Dendritic cell treated with granulocyte-macrophage colony-stimulating factor and Interleukin-4, amounts not matched to agents 40 ng/mL and 50 ng/mL, for 4 days (primary cell): ENCODE measurements at regions not wholly inside any gene's neighbourhood (a gene's known extent, or its start where the extent isn't known, plus 50 kb on each side); places are given as distances from the start of the nearest gene placed in this dataset.

ENCODE experiments used
- H3K27ac Mint-ChIP-seq: one replicate; pipeline ENCODE4 v1.8.0; 2022; ENCODE audit warnings: mild to moderate bottlenecking, mixed read lengths
- H3K27me3 Mint-ChIP-seq: one replicate; pipeline ENCODE4 v1.8.0; 2022; ENCODE audit warnings: mild to moderate bottlenecking, mixed read lengths
- H3K36me3 Mint-ChIP-seq: one replicate; pipeline ENCODE4 v1.8.0; 2022; ENCODE audit warnings: low read depth, mixed read lengths
- H3K4me1 Mint-ChIP-seq: one replicate; pipeline ENCODE4 v1.8.0; 2022; ENCODE audit warnings: low read depth, mixed read lengths
- H3K4me3 Mint-ChIP-seq: one replicate; pipeline ENCODE4 v1.8.0; 2022; ENCODE audit warnings: mild to moderate bottlenecking, moderate library complexity, mixed read lengths
- H3K9me3 Mint-ChIP-seq: one replicate; pipeline ENCODE4 v1.8.0; 2022; ENCODE audit warnings: mixed read lengths
- intact Hi-C: fragments of 100-400 bp; cut with micrococcal nuclease; formaldehyde crosslinking; loops from one replicate; pipeline ENCODE4 v1.15.0; 2022

DNA sequence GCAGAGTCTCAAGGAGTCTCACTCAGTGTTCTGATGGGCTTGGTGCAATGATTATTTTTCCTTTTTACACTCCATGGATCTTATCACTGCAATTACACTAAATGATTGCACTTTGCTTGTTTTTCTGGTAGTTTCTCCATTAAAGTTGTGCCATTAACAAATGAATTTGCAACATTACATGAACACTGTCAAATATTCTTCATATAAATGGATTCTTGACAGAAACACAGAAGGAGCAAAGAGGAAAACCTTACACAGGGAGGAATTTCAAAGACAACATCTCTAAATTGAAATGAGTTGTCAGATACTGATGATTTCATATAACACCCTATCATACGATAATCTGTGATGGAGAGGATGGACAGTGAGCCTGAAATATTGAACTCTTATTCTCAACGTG is 65.4 kb upstream of the CHST9 start:
- Mint-ChIP-seq H3K27ac (no peak overlapping the region), H3K4me1 (no peaks in the 10 kb centered on the region), H3K36me3 (no peaks in the 10 kb centered on the region), H3K4me3 (no peak overlapping the region), H3K27me3 (no peaks in the 10 kb centered on the region), H3K9me3 (no peaks in the 10 kb centered on the region)
- intact Hi-C loops, result no loop called here

DNA sequence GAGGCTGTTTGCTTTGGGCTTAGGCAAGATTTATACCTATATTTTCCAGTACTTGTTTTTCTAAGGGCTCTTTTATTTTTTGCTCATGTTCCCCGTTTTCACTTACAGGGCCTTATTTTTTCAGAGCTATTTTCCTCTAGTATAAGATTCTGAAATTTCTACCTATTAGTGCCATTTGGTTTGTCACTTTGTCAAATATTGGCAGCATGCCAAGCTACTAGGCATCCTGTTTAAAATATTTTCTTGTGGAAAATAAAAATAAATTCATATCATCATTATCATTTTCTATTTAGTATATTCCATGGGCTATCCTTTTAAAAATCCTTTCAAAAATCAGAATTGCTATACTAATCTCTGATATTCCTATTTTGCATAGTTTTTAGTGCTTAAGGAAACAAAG is 64.8 kb upstream of the CHST9 start:
- Mint-ChIP-seq H3K4me1 (no peaks in the 10 kb centered on the region), H3K27me3 (no peaks in the 10 kb centered on the region), H3K4me3 (no peak overlapping the region), H3K36me3 (no peaks in the 10 kb centered on the region), H3K27ac (no peak overlapping the region), H3K9me3 (no peaks in the 10 kb centered on the region)
- intact Hi-C loops, result no loop called here

DNA sequence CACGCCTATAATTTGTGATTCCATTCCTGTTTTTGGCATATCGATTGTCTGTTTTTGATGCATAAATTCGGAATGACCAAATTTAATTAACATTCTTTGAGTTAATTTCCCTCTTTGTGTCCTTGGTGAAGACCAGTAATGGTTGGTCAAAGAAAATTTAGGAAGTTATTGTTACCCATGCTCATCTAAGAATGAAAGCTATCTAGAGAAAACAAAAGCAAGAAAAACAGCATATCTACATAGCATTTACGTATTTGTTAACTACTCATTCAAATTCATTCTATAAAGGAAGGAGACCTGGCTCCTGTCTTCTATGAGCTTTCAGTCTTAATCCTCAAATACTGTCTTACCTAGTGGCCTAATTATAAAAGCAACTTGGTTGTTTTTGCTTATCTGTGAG is 59.2 kb upstream of the CHST9 start:
- no peaks in the 10 kb centered on the region for H3K9me3 Mint-ChIP-seq
- no peak overlapping the region for H3K27ac Mint-ChIP-seq
- no peaks in the 10 kb centered on the region for H3K4me1 Mint-ChIP-seq
- intact Hi-C loops, result no loop called here
- no peaks in the 10 kb centered on the region for H3K36me3 Mint-ChIP-seq
- H3K4me3 Mint-ChIP-seq, result no peak overlapping the region
- no peaks in the 10 kb centered on the region for H3K27me3 Mint-ChIP-seq

DNA sequence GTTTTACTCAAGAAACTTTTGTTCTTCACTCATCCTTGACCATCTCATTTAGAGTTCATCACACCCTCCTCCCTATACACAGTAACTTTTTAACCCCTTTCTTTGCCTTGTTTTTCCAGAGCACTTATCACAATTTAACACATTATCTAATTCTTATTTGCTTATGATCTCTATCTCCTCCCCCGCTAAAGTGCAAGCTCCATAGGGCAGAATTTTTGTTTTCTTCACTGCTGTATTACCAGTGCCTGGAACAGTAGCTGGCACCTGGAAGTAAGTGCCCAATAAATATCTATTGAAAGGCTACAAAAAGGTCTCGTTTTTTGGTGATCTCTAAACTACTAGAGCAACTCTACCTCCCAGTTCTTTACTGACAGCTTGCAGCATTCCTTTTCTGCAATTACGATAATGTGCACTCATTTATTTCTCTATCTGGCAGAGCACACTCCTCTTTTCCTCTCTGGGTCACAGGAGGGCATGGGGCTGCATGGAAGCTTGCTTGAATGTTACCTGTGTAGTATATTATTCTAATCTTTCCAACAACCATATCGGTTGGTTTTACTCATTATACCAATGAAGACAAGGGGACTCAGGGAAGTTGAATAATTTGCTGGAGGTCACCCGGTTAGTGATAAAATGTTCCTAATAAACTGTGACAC is 57.4 kb upstream of the CHST9 start:
- Mint-ChIP-seq H3K4me3 (no peak overlapping the region), H3K27me3 (no peaks in the 10 kb centered on the region), H3K27ac (no peak overlapping the region), H3K9me3 (no peaks in the 10 kb centered on the region), H3K4me1 (no peaks in the 10 kb centered on the region), H3K36me3 (no peaks in the 10 kb centered on the region)
- intact Hi-C loops, result no loop called here

DNA sequence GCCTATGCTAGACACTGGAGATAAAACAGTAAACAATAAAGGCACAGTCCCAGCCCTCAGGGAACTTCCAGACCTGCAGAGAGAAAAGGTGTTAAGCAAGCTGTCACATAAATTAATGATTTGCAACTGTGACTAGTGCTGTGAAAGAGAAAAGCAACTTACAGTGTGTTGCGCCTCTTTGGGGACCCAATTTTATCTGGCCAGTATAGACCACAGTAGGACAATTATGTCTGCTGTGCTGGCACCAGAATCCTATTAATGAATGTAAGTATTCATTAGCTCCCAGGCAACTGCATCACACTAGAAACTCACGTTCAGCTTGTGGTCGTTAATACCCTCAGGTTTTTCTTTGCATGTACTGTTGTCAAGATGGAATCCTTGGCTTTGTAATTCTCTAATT is 55.3 kb upstream of the CHST9 start:
- Mint-ChIP-seq H3K27me3 (no peaks in the 10 kb centered on the region), H3K4me1 (no peaks in the 10 kb centered on the region), H3K9me3 (no peaks in the 10 kb centered on the region), H3K36me3 (no peaks in the 10 kb centered on the region), H3K27ac (no peak overlapping the region), H3K4me3 (no peak overlapping the region)
- intact Hi-C loops, result no loop called here

DNA sequence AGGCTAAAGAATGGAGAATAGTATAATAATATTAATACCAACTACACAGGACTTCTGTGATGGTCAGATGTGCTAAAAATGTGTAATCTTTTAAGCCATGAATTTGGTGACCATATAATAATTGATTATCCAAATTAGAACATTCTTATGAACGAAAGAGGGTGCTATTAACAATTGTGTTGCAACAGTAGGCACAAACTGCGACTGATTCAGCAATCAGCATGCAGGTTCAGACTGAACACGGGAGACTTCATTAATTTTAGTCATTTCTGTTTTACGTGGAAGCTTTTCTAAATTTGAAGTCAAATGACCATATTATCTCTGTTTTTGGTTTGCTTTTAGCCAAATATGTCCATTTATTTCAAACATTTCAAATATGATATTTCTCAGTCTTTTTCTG is 54.6 kb upstream of the CHST9 start:
- intact Hi-C loops, result no loop called here
- Mint-ChIP-seq H3K36me3 (no peaks in the 10 kb centered on the region), H3K4me3 (no peak overlapping the region), H3K9me3 (no peaks in the 10 kb centered on the region), H3K4me1 (no peaks in the 10 kb centered on the region), H3K27ac (no peak overlapping the region), H3K27me3 (no peaks in the 10 kb centered on the region)

DNA sequence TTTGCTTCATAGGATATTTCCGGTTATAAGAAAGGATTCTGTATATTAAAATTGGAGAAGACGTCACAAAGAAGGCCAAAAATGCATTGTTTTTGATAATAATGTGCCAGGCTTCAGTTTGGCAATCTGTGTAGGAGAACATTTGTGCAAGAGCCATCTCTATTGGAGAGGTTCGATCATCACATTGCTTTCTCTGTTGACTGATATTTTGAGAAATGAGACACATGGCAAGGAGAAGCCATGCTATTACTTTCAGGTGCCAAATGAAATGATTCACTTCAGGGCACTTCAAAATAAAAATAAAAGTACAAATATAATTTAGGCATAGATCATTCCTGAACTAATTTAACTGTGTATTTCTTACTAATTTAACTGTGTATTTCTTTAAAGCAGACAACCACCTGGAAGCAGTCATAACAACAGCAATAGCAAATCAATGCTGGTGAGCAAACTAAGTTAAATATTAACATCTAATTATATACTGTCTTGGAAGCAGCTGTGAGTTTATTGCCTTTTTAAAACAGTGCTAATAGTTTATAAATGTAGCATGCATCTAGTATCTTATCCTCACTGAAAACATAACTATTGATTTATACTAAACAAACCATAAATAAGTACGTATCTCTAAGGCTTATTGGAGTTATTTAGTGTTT is 50.2 kb upstream of the CHST9 start:
- H3K4me3 Mint-ChIP-seq, result no peak overlapping the region
- no peaks in the 10 kb centered on the region for H3K4me1 Mint-ChIP-seq
- no peak overlapping the region for H3K27ac Mint-ChIP-seq
- no peaks in the 10 kb centered on the region for H3K36me3 Mint-ChIP-seq
- no peaks in the 10 kb centered on the region for H3K27me3 Mint-ChIP-seq
- H3K9me3 Mint-ChIP-seq, result no peaks in the 10 kb centered on the region
- intact Hi-C loops, result no loop called here
